Frontal cortex (tissue), 3 donors: ENCODE measurements at regions not wholly inside any gene's neighbourhood (a gene's known extent, or its start where the extent isn't known, plus 50 kb on each side); places are given as distances from the start of the nearest gene placed in this dataset.

Experiments
- DNase-seq, 2 donors: peaks; one replicate each; pipeline ENCODE4 v3.0.0; 2012; ENCODE audit warnings: low spot score in 2 of 2
- FAIRE-seq: peaks from 2 replicates; lab custom pipeline; 2012; peaks lifted over from hg19 to GRCh38; lab: Jason Lieb, UNC
- donor health status: control.
- donor health status: control.
- donor health status: control.

- no peak for DNase-seq
Observed at GRCh38 chr2:217636991-217637561, 365.7 kb downstream of the TNS1 start.

GRCh38 chr2:217636578-217636977 lies 366.2 kb downstream of the TNS1 start:
- FAIRE-seq (no peak), DNase-seq (no peak)

More at GRCh38 chr2:217636991-217637561, 365.7 kb downstream of the TNS1 start:
- FAIRE-seq = no peak

- FAIRE-seq (no peak), DNase-seq (no peak)
Observed at GRCh38 chr2:217634871-217635270, 367.9 kb downstream of the TNS1 start.

- no peak for DNase-seq
- no peak for FAIRE-seq
Observed at GRCh38 chr2:217632043-217632442, 370.8 kb downstream of the TNS1 start.

- FAIRE-seq (no peak), DNase-seq (no peak)
Observed at GRCh38 chr2:217631115-217631514, 371.7 kb downstream of the TNS1 start.

GRCh38 chr2:217629347-217629746 lies 373.4 kb downstream of the TNS1 start:
- DNase-seq = no peak

GRCh38 chr2:217628061-217628460 lies 374.7 kb downstream of the TNS1 start:
- FAIRE-seq = no peak
- DNase-seq = no peak

More at GRCh38 chr2:217629347-217629746, 373.4 kb downstream of the TNS1 start:
- no peak for FAIRE-seq

- FAIRE-seq (no peak), DNase-seq (no peak)
Observed at GRCh38 chr2:217626926-217627325, 375.9 kb downstream of the TNS1 start.

- DNase-seq (no peak), FAIRE-seq (no peak)
Observed at GRCh38 chr2:217625557-217626169, 377.1 kb downstream of the TNS1 start.

GRCh38 chr2:217623281-217623912 lies 379.4 kb downstream of the TNS1 start:
- no peak for DNase-seq
- no peak for FAIRE-seq

- peak; percentile 18 to 38 for DNase-seq
Observed at GRCh38 chr2:217622205-217623060, 380.4 kb downstream of the TNS1 start.

GRCh38 chr2:217621391-217621801 lies 381.4 kb downstream of the TNS1 start:
- FAIRE-seq = no peak
- no peak for DNase-seq

More at GRCh38 chr2:217622205-217623060, 380.4 kb downstream of the TNS1 start:
- no peak for FAIRE-seq

GRCh38 chr2:217618744-217619143 lies 384.1 kb downstream of the TNS1 start:
- DNase-seq = no peak
- no peak for FAIRE-seq

- FAIRE-seq = no peak
- DNase-seq = no peak
Observed at GRCh38 chr2:217617616-217618022, 385.2 kb downstream of the TNS1 start.

GRCh38 chr2:217616936-217617335 lies 385.9 kb downstream of the TNS1 start:
- FAIRE-seq (no peak), DNase-seq (no peak)

GRCh38 chr2:217615171-217615570 lies 387.6 kb downstream of the TNS1 start:
- DNase-seq = no peak
- FAIRE-seq = no peak

GRCh38 chr2:217614498-217614897 lies 388.3 kb downstream of the TNS1 start:
- FAIRE-seq = no peak

GRCh38 chr2:217614096-217614495 lies 388.7 kb downstream of the TNS1 start:
- no peak for FAIRE-seq
- no peak for DNase-seq

More at GRCh38 chr2:217614498-217614897, 388.3 kb downstream of the TNS1 start:
- no peak for DNase-seq

GRCh38 chr2:217612920-217613319 lies 389.9 kb downstream of the TNS1 start:
- FAIRE-seq = no peak

GRCh38 chr2:217612211-217612610 lies 390.6 kb downstream of the TNS1 start:
- FAIRE-seq (no peak), DNase-seq (no peak)

More at GRCh38 chr2:217612920-217613319, 389.9 kb downstream of the TNS1 start:
- no peak for DNase-seq
